ENCODE measurements at regions not wholly inside any gene's neighbourhood (a gene's known extent, or its start where the extent isn't known, plus 50 kb on each side); places are given as distances from the start of the nearest gene placed in this dataset.

DNA sequence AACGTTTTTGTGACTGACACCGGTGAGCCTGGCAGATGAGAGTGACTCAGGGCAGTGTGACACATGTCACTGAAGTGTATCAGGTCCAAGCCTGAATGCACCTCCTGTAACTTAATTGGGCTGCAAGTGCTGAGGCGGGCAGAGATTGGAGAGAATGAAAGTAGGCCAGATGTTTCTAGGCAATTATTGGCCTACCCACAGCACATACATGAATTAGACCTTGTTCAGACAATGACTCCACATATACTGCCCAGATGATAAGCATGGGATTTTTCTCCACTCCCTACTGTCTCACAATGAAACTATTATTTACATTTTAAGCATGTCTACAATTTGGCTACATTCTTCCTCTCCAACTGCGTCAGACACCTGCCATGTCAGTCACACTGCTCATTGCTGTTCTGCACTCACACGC, 187.3 kb upstream of the ZNF385D start (continued):
- TF ChIP-seq NANOG (IDR thresholded peaks at IDR 0.05; ENCODE audit: insufficient read depth, low read depth, low read length, poor library complexity, severe bottlenecking) = no peak
- TF ChIP-seq ASH2L (IDR thresholded peaks at IDR 0.05; ENCODE audit: low read length) = no peak
- TF ChIP-seq, protein P1, sequence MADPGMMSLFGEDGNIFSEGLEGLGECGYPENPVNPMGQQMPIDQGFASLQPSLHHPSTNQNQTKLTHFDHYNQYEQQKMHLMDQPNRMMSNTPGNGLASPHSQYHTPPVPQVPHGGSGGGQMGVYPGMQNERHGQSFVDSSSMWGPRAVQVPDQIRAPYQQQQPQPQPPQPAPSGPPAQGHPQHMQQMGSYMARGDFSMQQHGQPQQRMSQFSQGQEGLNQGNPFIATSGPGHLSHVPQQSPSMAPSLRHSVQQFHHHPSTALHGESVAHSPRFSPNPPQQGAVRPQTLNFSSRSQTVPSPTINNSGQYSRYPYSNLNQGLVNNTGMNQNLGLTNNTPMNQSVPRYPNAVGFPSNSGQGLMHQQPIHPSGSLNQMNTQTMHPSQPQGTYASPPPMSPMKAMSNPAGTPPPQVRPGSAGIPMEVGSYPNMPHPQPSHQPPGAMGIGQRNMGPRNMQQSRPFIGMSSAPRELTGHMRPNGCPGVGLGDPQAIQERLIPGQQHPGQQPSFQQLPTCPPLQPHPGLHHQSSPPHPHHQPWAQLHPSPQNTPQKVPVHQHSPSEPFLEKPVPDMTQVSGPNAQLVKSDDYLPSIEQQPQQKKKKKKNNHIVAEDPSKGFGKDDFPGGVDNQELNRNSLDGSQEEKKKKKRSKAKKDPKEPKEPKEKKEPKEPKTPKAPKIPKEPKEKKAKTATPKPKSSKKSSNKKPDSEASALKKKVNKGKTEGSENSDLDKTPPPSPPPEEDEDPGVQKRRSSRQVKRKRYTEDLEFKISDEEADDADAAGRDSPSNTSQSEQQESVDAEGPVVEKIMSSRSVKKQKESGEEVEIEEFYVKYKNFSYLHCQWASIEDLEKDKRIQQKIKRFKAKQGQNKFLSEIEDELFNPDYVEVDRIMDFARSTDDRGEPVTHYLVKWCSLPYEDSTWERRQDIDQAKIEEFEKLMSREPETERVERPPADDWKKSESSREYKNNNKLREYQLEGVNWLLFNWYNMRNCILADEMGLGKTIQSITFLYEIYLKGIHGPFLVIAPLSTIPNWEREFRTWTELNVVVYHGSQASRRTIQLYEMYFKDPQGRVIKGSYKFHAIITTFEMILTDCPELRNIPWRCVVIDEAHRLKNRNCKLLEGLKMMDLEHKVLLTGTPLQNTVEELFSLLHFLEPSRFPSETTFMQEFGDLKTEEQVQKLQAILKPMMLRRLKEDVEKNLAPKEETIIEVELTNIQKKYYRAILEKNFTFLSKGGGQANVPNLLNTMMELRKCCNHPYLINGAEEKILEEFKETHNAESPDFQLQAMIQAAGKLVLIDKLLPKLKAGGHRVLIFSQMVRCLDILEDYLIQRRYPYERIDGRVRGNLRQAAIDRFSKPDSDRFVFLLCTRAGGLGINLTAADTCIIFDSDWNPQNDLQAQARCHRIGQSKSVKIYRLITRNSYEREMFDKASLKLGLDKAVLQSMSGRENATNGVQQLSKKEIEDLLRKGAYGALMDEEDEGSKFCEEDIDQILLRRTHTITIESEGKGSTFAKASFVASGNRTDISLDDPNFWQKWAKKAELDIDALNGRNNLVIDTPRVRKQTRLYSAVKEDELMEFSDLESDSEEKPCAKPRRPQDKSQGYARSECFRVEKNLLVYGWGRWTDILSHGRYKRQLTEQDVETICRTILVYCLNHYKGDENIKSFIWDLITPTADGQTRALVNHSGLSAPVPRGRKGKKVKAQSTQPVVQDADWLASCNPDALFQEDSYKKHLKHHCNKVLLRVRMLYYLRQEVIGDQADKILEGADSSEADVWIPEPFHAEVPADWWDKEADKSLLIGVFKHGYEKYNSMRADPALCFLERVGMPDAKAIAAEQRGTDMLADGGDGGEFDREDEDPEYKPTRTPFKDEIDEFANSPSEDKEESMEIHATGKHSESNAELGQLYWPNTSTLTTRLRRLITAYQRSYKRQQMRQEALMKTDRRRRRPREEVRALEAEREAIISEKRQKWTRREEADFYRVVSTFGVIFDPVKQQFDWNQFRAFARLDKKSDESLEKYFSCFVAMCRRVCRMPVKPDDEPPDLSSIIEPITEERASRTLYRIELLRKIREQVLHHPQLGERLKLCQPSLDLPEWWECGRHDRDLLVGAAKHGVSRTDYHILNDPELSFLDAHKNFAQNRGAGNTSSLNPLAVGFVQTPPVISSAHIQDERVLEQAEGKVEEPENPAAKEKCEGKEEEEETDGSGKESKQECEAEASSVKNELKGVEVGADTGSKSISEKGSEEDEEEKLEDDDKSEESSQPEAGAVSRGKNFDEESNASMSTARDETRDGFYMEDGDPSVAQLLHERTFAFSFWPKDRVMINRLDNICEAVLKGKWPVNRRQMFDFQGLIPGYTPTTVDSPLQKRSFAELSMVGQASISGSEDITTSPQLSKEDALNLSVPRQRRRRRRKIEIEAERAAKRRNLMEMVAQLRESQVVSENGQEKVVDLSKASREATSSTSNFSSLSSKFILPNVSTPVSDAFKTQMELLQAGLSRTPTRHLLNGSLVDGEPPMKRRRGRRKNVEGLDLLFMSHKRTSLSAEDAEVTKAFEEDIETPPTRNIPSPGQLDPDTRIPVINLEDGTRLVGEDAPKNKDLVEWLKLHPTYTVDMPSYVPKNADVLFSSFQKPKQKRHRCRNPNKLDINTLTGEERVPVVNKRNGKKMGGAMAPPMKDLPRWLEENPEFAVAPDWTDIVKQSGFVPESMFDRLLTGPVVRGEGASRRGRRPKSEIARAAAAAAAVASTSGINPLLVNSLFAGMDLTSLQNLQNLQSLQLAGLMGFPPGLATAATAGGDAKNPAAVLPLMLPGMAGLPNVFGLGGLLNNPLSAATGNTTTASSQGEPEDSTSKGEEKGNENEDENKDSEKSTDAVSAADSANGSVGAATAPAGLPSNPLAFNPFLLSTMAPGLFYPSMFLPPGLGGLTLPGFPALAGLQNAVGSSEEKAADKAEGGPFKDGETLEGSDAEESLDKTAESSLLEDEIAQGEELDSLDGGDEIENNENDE (IDR thresholded peaks at IDR 0.05; ENCODE audit: insufficient replicate concordance, low read length) = no peak
- TF ChIP-seq, protein P2, sequence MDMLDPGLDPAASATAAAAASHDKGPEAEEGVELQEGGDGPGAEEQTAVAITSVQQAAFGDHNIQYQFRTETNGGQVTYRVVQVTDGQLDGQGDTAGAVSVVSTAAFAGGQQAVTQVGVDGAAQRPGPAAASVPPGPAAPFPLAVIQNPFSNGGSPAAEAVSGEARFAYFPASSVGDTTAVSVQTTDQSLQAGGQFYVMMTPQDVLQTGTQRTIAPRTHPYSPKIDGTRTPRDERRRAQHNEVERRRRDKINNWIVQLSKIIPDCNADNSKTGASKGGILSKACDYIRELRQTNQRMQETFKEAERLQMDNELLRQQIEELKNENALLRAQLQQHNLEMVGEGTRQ (IDR thresholded peaks at IDR 0.05; ENCODE audit: low read length) = no peak

Measured in H1 (cell line).